GM19397 (cell line): ENCODE measurements at regions not wholly inside any gene's neighbourhood (a gene's known extent, or its start where the extent isn't known, plus 50 kb on each side); places are given as distances from the start of the nearest gene placed in this dataset.

Experiments
- ATAC-seq: cut with Tn5 transposase; IDR thresholded peaks from one replicate; pipeline ENCODE4 v1.9.1; 2021; ENCODE audit warnings: mild to moderate bottlenecking, moderate library complexity; ENCODE audit not compliant: unreplicated experiment

GRCh38 chr1:212525479-212526110 lies 83.0 kb upstream of the ATF3 start:
- ATAC-seq = no peak

GRCh38 chr1:212526111-212526491 lies 82.5 kb upstream of the ATF3 start:
- no peak for ATAC-seq

DNA sequence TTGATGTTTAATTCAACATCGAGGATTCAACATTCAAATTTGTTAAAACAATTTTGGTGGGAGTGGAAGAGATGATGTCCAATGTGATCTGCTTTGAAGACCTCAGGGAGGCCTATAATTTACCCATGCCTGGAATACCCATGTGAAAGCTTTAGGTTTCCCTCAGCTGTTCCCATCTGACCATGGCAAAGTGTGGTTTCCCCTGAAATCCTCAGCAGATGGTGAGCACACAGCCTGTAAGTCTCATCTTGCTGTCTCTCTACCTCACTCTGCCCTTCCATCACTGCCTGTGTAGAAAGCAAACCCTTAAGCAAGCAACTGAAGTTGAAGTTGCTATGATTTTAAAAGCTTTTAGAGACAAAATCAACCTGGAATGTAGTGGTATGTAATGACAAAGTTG lies 80.1 kb upstream of the ATF3 start:
- ATAC-seq = no peak

- ATAC-seq = no peak
Observed at GRCh38 chr1:212529211-212529741, 79.3 kb upstream of the ATF3 start.

GRCh38 chr1:212531267-212531666 lies 77.3 kb upstream of the ATF3 start:
- no peak for ATAC-seq

DNA sequence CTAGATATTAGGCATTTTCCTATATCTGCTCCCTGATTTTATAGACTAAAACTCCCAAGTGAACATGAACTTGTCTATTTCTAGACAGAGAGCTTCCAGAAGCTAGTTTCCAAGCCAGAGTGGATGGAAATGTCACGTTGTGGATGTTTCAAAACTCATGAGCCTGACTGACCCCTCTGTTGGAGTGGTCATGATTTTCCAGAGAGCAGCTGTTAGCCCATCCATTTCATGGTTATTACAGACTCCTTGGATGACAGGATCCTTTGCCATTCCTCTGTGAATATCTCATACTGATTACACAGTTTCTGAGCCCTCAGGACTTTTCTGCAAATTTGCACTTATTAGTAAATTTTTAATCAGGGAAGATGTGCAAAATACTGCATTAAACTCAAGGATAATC lies 76.8 kb upstream of the ATF3 start:
- ATAC-seq = no peak

DNA sequence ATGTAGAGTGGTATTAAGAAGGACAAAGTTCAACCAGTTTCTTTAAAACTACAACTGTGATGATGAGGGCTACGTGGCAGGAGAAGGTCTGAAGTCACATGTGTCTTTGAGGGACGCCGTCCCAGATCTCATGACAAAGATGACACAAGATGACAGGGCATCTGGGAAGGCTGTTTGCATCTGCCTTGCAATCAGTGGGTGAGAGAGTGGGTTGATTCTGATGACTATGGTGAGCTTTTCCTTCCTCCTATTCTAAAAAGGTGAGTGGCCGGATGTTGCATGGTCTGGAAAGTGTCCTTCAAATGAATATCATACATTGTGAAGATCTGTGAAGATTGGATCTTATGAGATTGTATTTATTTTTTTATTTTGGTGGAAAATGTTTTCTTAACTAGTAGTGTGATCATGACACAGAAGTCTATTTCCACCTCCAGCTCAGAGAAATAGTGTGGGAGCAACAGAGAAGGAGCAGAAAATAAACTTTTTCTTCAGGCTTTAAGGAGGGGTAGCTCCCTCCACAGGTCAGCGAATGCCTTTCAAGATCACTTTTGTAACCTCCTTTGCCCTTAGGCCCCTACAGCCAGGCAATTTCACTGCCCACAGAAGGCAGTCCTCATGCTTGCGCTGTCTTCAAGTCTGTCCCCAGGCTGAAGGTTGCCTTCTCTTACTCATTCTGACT lies 76.0 kb upstream of the ATF3 start:
- no peak for ATAC-seq

- no peak for ATAC-seq
Observed at GRCh38 chr1:212533148-212533517, 75.4 kb upstream of the ATF3 start.

DNA sequence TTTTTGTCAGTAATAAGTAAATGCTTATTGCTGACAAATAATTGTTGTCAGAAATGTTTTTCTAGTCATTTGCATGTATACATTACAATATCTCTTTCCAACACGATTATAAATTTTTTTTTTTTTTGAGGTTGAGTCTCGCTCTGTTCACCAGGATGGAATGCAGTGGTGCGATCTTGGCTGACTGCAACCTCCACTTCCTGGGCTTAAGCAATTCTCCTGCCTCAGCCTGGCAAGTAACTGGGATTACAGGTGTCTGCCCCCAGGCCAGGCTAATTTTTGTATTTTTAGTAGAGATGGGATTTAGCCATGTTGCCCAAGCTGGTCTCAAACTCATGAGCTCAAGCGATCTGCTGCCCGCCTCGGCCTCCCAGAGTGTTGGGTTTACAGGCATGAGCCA lies 72.0 kb upstream of the ATF3 start:
- ATAC-seq = no peak

DNA sequence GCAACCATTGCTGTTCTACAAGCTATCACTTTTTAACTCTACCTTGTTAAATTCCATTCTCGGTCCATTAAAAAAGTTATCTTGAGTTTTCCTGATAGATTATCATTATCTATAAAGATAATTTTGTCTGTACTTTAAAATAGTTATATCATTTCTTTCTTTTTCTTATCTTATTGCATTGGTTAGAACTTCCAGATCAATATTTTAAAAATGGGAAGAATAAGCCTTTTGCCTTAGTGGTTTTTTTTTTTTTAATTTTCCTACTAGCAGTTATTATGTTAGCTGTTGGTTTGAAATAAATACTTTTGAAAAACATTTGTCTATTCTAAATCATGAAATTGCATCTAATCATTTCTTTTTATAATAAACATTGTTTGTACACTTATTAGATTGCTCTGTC lies 71.0 kb upstream of the ATF3 start:
- no peak for ATAC-seq

DNA sequence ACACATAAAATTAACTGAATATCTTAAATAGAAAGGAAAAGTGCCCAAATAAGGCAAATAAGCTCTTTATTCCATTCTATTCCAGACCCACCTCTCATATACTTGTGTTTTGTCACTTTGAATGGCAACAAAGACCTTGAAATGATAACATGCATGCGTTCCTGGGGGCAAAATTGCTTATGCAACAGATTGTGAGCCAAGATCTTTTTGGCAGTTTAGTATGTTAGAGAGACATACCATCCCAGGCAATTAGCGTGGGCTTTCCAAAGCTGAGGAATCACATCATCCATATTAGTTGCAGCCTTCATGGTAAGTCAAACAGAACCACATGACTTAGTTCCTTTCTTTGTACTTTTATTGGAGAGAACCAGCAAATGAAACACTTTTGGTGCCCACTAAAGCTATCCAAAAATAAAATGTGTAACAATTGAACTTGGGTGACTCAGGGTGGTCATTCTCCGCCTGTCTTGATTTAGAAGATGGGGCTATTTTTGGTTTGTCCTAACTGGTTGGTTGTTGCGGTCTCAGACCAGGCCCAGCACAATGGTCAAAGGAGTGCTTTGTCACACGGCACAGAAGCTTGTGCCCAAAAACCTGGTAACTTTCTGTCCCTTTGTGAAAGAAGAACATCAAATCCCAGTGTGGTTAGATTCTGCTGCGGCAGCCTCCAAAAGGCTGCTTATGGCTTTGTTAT lies 68.7 kb upstream of the ATF3 start:
- no peak for ATAC-seq

- no peak for ATAC-seq
Observed at GRCh38 chr1:212542761-212543187, 65.8 kb upstream of the ATF3 start.

- no peak for ATAC-seq
Observed at GRCh38 chr1:212544110-212544509, 64.5 kb upstream of the ATF3 start.

DNA sequence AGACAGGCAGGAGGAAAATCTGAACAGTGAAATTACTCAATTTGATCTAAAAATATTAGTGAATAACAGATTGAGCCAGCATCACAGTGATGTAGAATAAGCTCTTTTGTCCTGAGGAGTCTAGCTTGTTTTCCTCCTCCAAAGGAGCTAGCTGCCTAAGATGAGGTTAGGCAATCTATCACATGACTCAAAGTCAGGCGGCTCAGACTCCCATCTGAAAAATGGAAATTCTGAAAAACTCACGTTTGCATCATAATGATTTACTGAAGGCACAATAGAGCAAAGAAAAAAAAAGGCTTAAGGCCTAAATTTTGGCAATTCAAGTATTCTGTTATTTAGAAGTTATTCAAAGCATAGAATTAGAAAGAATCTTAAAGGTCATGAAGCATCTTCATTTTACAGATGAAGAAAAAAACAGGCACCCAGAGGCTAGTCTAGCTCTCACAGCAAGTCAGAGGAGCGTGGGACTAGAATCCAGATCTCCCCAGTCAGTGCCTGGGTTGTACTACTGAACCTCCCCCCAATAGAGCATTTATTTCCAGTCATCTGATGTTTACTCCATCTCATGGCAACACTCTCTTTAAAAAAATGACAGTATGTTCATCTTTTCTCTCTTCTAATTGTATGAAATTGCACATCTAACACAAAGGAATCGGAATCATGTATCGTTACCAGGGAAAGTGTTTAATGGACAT lies 62.5 kb upstream of the ATF3 start:
- no peak for ATAC-seq

DNA sequence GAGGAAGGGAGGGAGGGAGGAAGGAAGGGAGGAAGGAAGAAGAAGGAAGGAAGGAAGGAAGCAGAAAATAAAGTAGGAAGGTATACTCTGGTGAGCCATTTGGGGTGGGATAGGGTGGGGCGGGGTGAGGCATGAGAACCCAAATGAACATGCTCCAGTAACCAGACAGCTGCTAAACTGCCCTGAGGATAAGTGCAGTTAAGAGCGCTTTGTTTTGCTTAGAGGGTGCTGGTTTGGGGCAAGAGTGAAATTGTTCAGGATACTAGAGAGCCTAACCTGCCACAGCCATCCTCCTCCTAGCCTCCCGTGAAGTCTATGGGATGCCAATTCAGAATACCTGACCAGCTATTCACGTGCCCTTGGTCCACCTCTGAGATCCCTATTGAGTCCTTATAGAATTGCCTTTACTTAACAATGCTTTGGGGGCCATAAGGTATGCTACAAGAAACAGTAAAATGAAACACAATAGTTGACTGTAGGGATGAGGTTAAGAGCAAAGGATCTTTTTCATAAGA lies 59.0 kb upstream of the ATF3 start:
- ATAC-seq = no peak

DNA sequence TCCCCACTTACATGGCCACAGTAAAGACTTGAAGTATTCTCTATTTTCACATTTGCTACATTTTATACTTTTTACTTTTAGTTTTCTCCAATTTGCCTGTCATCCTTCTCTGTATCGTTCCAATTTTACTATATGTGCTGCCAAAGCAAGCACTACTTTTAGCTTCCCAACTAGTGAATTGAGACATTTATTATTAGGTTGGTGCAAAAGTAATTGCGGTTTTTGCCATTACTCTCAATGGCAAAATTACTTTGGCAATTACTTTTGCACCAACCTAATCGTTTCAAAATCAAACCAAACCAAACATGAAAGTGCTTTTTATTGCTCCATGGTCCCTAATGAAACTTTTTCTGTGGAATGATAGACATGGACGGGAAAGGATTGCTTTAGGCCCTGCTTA lies 56.6 kb upstream of the ATF3 start:
- no peak for ATAC-seq

DNA sequence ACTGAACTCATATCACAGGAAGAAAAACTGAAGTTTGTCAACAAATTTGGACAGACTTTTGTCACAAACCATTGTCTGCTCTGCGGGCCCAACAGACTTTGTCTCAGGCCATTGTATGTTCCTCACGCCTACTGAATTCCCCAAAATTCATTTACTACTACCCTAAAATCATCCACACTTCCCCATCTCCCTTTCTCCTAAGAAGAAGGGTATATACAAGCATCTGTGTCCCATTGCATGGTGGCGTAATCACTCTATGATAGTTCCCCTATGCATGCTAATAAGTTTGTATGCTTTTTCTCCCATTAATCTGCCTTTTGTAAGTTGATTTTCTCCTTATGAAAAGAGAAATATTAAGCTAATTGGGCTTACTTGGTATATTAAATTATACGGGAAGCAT lies 54.9 kb upstream of the ATF3 start:
- ATAC-seq = no peak

- no peak for ATAC-seq
Observed at GRCh38 chr1:212554401-212554800, 54.2 kb upstream of the ATF3 start.

DNA sequence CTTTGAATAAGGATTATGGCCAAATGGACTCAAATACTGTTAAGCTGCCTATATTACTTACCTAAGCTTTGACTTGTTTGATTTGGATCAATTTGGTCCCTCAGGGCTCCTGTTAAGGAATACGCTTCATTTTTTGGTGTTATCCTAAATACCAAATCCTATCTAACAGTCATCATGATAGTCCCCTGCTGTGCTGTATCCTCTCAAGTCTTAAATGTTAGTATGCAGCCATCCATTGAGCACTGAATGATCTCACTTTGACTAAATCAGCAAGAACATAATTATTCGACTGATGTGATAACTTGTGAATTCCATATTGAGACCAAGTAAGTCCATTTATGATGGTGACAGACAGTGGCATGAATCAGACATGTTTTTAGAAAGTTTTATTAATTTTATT lies 53.1 kb upstream of the ATF3 start:
- no peak for ATAC-seq

- no peak for ATAC-seq
Observed at GRCh38 chr1:212556822-212557549, 51.6 kb upstream of the ATF3 start.
